ENCODE measurements at regions not wholly inside any gene's neighbourhood (a gene's known extent, or its start where the extent isn't known, plus 50 kb on each side); places are given as distances from the start of the nearest gene placed in this dataset.

GRCh38 chr3:127339016-127339415, 51.2 kb upstream of the PRR20G start:
- DNase-seq, result no peak

GRCh38 chr3:127337911-127338531, 50.2 kb upstream of the PRR20G start:
- DNase-seq, result no peak
